Activated CD8-positive, alpha-beta memory T cell treated with anti-CD3 and anti-CD28 coated beads, Interleukin-2, amount 10 ng/mL, durations not matched to agents 7 days and 5 days (primary cell): ENCODE measurements at regions not wholly inside any gene's neighbourhood (a gene's known extent, or its start where the extent isn't known, plus 50 kb on each side); places are given as distances from the start of the nearest gene placed in this dataset.
A peak's percentile ranks its signal among the peaks of the same experiment; 100 is the strongest.

Experiments used
- ATAC-seq: fragments of 150-1000 bp; cut with Tn5 transposase; one replicate; pipeline ENCODE4 v1.10.0; 2021; ENCODE audit warnings: moderate library complexity
- CTCF ChIA-PET: fragments of 350-600 bp; sonication (Branson Sonifier 250); formaldehyde crosslinking; loops from one replicate; lab custom pipeline; 2021; ENCODE audit warnings: antibody characterized with exemption; lab: Charles Lee
- DNase-seq: peaks from one replicate; pipeline ENCODE4 v3.0.0-alpha.2; 2020
- H3K27ac Mint-ChIP-seq: one replicate; pipeline ENCODE4 v1.8.0; 2021; ENCODE audit warnings: mild to moderate bottlenecking, mixed read lengths
- H3K27me3 Mint-ChIP-seq: one replicate; pipeline ENCODE4 v1.8.0; 2021; ENCODE audit warnings: mixed read lengths
- H3K36me3 Mint-ChIP-seq: one replicate; pipeline ENCODE4 v1.8.0; 2021; ENCODE audit warnings: mild to moderate bottlenecking, mixed read lengths
- H3K4me1 Mint-ChIP-seq: one replicate; pipeline ENCODE4 v1.8.0; 2021; ENCODE audit warnings: mixed read lengths
- H3K4me3 Mint-ChIP-seq: one replicate; pipeline ENCODE4 v1.8.0; 2021; ENCODE audit warnings: mild to moderate bottlenecking, moderate library complexity, mixed read lengths
- H3K9me3 Mint-ChIP-seq: one replicate; pipeline ENCODE4 v1.8.0; 2022; ENCODE audit warnings: low read depth, mixed read lengths

GRCh38 chr2:145744541-145745386, 1224.8 kb upstream of the ZEB2 start:
- no peaks in the 10 kb centered on the region for H3K36me3 Mint-ChIP-seq
- H3K4me3 Mint-ChIP-seq, result no peak overlapping the region
- peaks cover 18% of the 10 kb centered on the region for H3K4me1 Mint-ChIP-seq
- ATAC-seq (peak; percentile 30), DNase-seq (no peak)
- CTCF ChIA-PET, result no interaction called here
- H3K9me3 Mint-ChIP-seq, result peaks cover 1% of the 10 kb centered on the region
- no peak overlapping the region for H3K27ac Mint-ChIP-seq
- H3K27me3 Mint-ChIP-seq, result peaks cover 8% of the 10 kb centered on the region

GRCh38 chr2:145743011-145743410, 1223.1 kb upstream of the ZEB2 start:
- H3K4me3 Mint-ChIP-seq, result no peak overlapping the region
- H3K27me3 Mint-ChIP-seq, result peaks cover 4% of the 10 kb centered on the region
- CTCF ChIA-PET, result no interaction called here
- H3K4me1 Mint-ChIP-seq, result peaks cover 12% of the 10 kb centered on the region
- no peak for ATAC-seq
- H3K27ac Mint-ChIP-seq, result no peak overlapping the region
- H3K36me3 Mint-ChIP-seq, result no peaks in the 10 kb centered on the region
- peaks cover 1% of the 10 kb centered on the region for H3K9me3 Mint-ChIP-seq
- no peak for DNase-seq

GRCh38 chr2:145741636-145742035, 1221.7 kb upstream of the ZEB2 start:
- Mint-ChIP-seq H3K4me3 (no peak overlapping the region), H3K4me1 (peaks cover 10% of the 10 kb centered on the region), H3K27ac (no peak overlapping the region), H3K9me3 (peaks cover 1% of the 10 kb centered on the region), H3K36me3 (no peaks in the 10 kb centered on the region), H3K27me3 (no peaks in the 10 kb centered on the region)
- CTCF ChIA-PET, result no interaction called here
- no peak for DNase-seq
- no peak for ATAC-seq

GRCh38 chr2:145741181-145741580, 1221.3 kb upstream of the ZEB2 start:
- H3K27ac Mint-ChIP-seq, result no peak overlapping the region
- CTCF ChIA-PET, result no interaction called here
- peaks cover 10% of the 10 kb centered on the region for H3K4me1 Mint-ChIP-seq
- peaks cover 1% of the 10 kb centered on the region for H3K9me3 Mint-ChIP-seq
- no peak overlapping the region for H3K4me3 Mint-ChIP-seq
- H3K36me3 Mint-ChIP-seq, result no peaks in the 10 kb centered on the region
- DNase-seq (no peak), ATAC-seq (no peak)
- no peaks in the 10 kb centered on the region for H3K27me3 Mint-ChIP-seq

- H3K9me3 Mint-ChIP-seq, result peaks cover 1% of the 10 kb centered on the region
- ATAC-seq, result no peak
- no peak overlapping the region for H3K4me3 Mint-ChIP-seq
- H3K36me3 Mint-ChIP-seq, result no peaks in the 10 kb centered on the region
- DNase-seq, result no peak
- no peaks in the 10 kb centered on the region for H3K27me3 Mint-ChIP-seq
- no peak overlapping the region for H3K27ac Mint-ChIP-seq
- H3K4me1 Mint-ChIP-seq, result peaks cover 10% of the 10 kb centered on the region
- CTCF ChIA-PET, result no interaction called here
Measured at GRCh38 chr2:145740302-145740701, 1220.4 kb upstream of the ZEB2 start.

- CTCF ChIA-PET, result no interaction called here
- Mint-ChIP-seq H3K4me1 (peaks cover 4% of the 10 kb centered on the region), H3K4me3 (no peak overlapping the region), H3K27ac (no peak overlapping the region), H3K36me3 (no peaks in the 10 kb centered on the region), H3K27me3 (no peaks in the 10 kb centered on the region), H3K9me3 (peaks cover 1% of the 10 kb centered on the region)
- ATAC-seq (no peak), DNase-seq (no peak)
Measured at GRCh38 chr2:145739681-145740080, 1219.8 kb upstream of the ZEB2 start.

- no peak for DNase-seq
- CTCF ChIA-PET, result no interaction called here
- Mint-ChIP-seq H3K27ac (no peak overlapping the region), H3K27me3 (no peaks in the 10 kb centered on the region), H3K4me3 (no peak overlapping the region), H3K4me1 (no peaks in the 10 kb centered on the region), H3K9me3 (no peaks in the 10 kb centered on the region), H3K36me3 (no peaks in the 10 kb centered on the region)
- no peak for ATAC-seq
Measured at GRCh38 chr2:145736871-145737270, 1217.0 kb upstream of the ZEB2 start.

GRCh38 chr2:145731467-145731866, 1211.5 kb upstream of the ZEB2 start:
- no peaks in the 10 kb centered on the region for H3K4me1 Mint-ChIP-seq
- DNase-seq (no peak), ATAC-seq (no peak)
- no peaks in the 10 kb centered on the region for H3K27me3 Mint-ChIP-seq
- H3K36me3 Mint-ChIP-seq, result no peaks in the 10 kb centered on the region
- CTCF ChIA-PET, result interaction anchor here (0.6 kb wide), 1 partner anchor 14 kb away, joined by 3 read pairs; no protein-coding TSS in a partner anchor
- H3K27ac Mint-ChIP-seq, result no peak overlapping the region
- H3K4me3 Mint-ChIP-seq, result no peak overlapping the region
- H3K9me3 Mint-ChIP-seq, result peaks cover 3% of the 10 kb centered on the region

GRCh38 chr2:145729993-145730770, 1210.3 kb upstream of the ZEB2 start:
- H3K4me3 Mint-ChIP-seq, result no peak overlapping the region
- no peaks in the 10 kb centered on the region for H3K36me3 Mint-ChIP-seq
- peaks cover 3% of the 10 kb centered on the region for H3K9me3 Mint-ChIP-seq
- DNase-seq, result no peak
- CTCF ChIA-PET, result no interaction called here
- H3K27me3 Mint-ChIP-seq, result no peaks in the 10 kb centered on the region
- no peaks in the 10 kb centered on the region for H3K4me1 Mint-ChIP-seq
- no peak overlapping the region for H3K27ac Mint-ChIP-seq
- no peak for ATAC-seq

- DNase-seq (no peak), ATAC-seq (no peak)
- Mint-ChIP-seq H3K27ac (no peak overlapping the region), H3K4me3 (no peak overlapping the region), H3K4me1 (no peaks in the 10 kb centered on the region), H3K36me3 (no peaks in the 10 kb centered on the region), H3K27me3 (no peaks in the 10 kb centered on the region), H3K9me3 (peaks cover 3% of the 10 kb centered on the region)
- CTCF ChIA-PET, result no interaction called here
Measured at GRCh38 chr2:145729481-145729880, 1209.6 kb upstream of the ZEB2 start.

- DNase-seq, result no peak
- Mint-ChIP-seq H3K9me3 (peaks cover 3% of the 10 kb centered on the region), H3K4me3 (no peak overlapping the region), H3K27ac (no peak overlapping the region), H3K4me1 (no peaks in the 10 kb centered on the region), H3K36me3 (no peaks in the 10 kb centered on the region), H3K27me3 (no peaks in the 10 kb centered on the region)
- CTCF ChIA-PET, result no interaction called here
- ATAC-seq, result no peak
Measured at GRCh38 chr2:145728511-145728910, 1208.6 kb upstream of the ZEB2 start.

- no peak for DNase-seq
- Mint-ChIP-seq H3K4me3 (no peak overlapping the region), H3K9me3 (peaks cover 3% of the 10 kb centered on the region), H3K27me3 (no peaks in the 10 kb centered on the region), H3K36me3 (no peaks in the 10 kb centered on the region), H3K4me1 (no peaks in the 10 kb centered on the region), H3K27ac (no peak overlapping the region)
- CTCF ChIA-PET, result no interaction called here
- ATAC-seq, result no peak
Measured at GRCh38 chr2:145725876-145726275, 1206.0 kb upstream of the ZEB2 start.

- H3K9me3 Mint-ChIP-seq, result peaks cover 3% of the 10 kb centered on the region
- ATAC-seq (no peak), DNase-seq (no peak)
- CTCF ChIA-PET, result interaction anchor here (0.6 kb wide), 1 partner anchor 1326 kb away, joined by 3 read pairs; no protein-coding TSS in a partner anchor
- H3K36me3 Mint-ChIP-seq, result no peaks in the 10 kb centered on the region
- no peak overlapping the region for H3K27ac Mint-ChIP-seq
- no peak overlapping the region for H3K4me3 Mint-ChIP-seq
- H3K4me1 Mint-ChIP-seq, result no peaks in the 10 kb centered on the region
- H3K27me3 Mint-ChIP-seq, result no peaks in the 10 kb centered on the region
Measured at GRCh38 chr2:145724311-145724898, 1204.5 kb upstream of the ZEB2 start.
